GM23248 (cell line): ENCODE measurements at regions not wholly inside any gene's neighbourhood (a gene's known extent, or its start where the extent isn't known, plus 50 kb on each side); places are given as distances from the start of the nearest gene placed in this dataset.

Source experiments
- EZH2 ChIP-seq: fragments of 200-600 bp; sonication (generic); IDR thresholded peaks from 2 replicates; pipeline ENCODE4 v1.6.1; 2018; ENCODE audit warnings: antibody characterized with exemption, mild to moderate bottlenecking; ENCODE audit not compliant: insufficient read depth, poor library complexity, severe bottlenecking
- EZH2phosphoT487 ChIP-seq: fragments of 200-600 bp; sonication (generic); IDR thresholded peaks from 2 replicates; pipeline ENCODE4 v1.6.1; 2018; ENCODE audit warnings: antibody characterized with exemption, moderate library complexity, mild to moderate bottlenecking, low read depth; ENCODE audit not compliant: insufficient read depth

DNA sequence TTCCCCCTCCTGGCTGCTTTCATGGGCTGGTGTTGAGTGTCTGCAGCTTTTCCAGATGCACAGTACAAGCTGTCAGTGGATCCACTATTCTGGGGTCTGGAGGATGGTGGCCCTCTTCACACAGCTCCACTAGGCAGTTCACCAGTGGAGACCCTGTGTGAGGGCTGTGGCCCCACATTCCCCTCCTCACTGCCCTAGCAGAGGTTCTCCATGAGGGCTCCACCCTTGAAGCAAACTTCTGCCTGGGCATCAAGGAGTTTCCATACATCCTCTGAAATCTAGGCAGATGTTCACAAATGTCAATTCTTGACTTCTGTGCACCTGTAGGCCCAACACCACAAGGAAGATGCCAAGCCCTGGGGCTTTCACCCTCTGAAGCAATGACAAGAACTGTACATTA is 1386.2 kb upstream of the ACVR2A start:
- TF ChIP-seq EZH2phosphoT487 (no peak), EZH2 (no peak)
